ENCODE measurements at regions not wholly inside any gene's neighbourhood (a gene's known extent, or its start where the extent isn't known, plus 50 kb on each side); places are given as distances from the start of the nearest gene placed in this dataset.

DNA sequence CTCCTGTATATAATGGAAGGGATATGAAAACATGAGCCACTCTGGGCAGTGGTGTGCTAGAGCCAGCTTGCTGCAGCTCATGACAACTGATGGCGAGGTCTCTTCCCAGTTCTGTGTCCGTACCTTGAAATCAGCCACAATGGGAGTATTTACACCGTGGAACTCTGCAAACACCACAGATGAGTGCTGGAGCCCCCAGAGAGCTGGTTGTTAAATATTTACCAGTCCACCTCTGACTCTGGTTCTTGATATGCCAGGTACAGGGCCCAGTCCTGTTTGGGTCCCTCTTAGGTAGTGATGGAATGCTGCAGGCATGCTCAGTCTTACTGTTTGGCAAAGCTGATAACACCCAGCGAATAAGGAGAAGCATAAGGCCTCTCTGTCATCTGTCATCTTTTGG lies 116.1 kb upstream of the GLI2 start:
- TF ChIP-seq, protein P1, sequence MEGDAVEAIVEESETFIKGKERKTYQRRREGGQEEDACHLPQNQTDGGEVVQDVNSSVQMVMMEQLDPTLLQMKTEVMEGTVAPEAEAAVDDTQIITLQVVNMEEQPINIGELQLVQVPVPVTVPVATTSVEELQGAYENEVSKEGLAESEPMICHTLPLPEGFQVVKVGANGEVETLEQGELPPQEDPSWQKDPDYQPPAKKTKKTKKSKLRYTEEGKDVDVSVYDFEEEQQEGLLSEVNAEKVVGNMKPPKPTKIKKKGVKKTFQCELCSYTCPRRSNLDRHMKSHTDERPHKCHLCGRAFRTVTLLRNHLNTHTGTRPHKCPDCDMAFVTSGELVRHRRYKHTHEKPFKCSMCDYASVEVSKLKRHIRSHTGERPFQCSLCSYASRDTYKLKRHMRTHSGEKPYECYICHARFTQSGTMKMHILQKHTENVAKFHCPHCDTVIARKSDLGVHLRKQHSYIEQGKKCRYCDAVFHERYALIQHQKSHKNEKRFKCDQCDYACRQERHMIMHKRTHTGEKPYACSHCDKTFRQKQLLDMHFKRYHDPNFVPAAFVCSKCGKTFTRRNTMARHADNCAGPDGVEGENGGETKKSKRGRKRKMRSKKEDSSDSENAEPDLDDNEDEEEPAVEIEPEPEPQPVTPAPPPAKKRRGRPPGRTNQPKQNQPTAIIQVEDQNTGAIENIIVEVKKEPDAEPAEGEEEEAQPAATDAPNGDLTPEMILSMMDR (IDR thresholded peaks at IDR 0.05), result no peak
- no peak for TF ChIP-seq POLR2A (IDR thresholded peaks at IDR 0.05)

Data from vagina (tissue), 2 donors.